ENCODE measurements at regions not wholly inside any gene's neighbourhood (a gene's known extent, or its start where the extent isn't known, plus 50 kb on each side); places are given as distances from the start of the nearest gene placed in this dataset.

DNA sequence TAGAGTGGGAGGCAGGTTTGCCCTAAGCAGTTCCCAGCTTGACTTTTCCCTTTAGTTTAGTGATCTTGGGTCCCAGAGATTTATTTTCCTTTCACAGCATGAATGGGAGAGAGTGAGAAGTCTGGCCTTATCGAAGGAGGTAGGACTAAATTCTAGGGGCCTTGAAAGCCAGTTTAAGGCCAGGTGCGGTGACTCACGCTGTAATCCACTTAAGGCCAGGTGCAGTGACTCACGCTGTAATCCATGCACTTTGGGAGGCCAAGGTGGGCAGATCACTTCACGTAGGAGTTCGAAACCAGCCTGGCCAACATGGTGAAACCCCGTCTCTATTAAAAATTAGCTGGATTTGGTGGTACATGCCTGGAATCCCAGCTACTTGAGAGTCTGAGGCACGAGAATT, 392.2 kb downstream of the ACTR3B start:
- TF ChIP-seq, protein P1, sequence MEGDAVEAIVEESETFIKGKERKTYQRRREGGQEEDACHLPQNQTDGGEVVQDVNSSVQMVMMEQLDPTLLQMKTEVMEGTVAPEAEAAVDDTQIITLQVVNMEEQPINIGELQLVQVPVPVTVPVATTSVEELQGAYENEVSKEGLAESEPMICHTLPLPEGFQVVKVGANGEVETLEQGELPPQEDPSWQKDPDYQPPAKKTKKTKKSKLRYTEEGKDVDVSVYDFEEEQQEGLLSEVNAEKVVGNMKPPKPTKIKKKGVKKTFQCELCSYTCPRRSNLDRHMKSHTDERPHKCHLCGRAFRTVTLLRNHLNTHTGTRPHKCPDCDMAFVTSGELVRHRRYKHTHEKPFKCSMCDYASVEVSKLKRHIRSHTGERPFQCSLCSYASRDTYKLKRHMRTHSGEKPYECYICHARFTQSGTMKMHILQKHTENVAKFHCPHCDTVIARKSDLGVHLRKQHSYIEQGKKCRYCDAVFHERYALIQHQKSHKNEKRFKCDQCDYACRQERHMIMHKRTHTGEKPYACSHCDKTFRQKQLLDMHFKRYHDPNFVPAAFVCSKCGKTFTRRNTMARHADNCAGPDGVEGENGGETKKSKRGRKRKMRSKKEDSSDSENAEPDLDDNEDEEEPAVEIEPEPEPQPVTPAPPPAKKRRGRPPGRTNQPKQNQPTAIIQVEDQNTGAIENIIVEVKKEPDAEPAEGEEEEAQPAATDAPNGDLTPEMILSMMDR (IDR thresholded peaks at IDR 0.05; ENCODE audit: poor library complexity, severe bottlenecking) = no peak
- no peak for TF ChIP-seq MXI1 (conservative IDR thresholded peaks at IDR 0.05; ENCODE audit: poor library complexity, severe bottlenecking)
- no peak for TF ChIP-seq EP300 (conservative IDR thresholded peaks at IDR 0.05; ENCODE audit: poor library complexity, severe bottlenecking)
- TF ChIP-seq EZH2 (IDR thresholded peaks at IDR 0.05; ENCODE audit: borderline replicate concordance, insufficient read depth, low read length, poor library complexity, severe bottlenecking) = no peak
- no peak for TF ChIP-seq POLR2AphosphoS5 (IDR thresholded peaks at IDR 0.05)
- TF ChIP-seq SMC3 (conservative IDR thresholded peaks at IDR 0.05; ENCODE audit: poor library complexity) = no peak
- TF ChIP-seq RAD21 (conservative IDR thresholded peaks at IDR 0.05) = no peak
- TF ChIP-seq, protein P2, sequence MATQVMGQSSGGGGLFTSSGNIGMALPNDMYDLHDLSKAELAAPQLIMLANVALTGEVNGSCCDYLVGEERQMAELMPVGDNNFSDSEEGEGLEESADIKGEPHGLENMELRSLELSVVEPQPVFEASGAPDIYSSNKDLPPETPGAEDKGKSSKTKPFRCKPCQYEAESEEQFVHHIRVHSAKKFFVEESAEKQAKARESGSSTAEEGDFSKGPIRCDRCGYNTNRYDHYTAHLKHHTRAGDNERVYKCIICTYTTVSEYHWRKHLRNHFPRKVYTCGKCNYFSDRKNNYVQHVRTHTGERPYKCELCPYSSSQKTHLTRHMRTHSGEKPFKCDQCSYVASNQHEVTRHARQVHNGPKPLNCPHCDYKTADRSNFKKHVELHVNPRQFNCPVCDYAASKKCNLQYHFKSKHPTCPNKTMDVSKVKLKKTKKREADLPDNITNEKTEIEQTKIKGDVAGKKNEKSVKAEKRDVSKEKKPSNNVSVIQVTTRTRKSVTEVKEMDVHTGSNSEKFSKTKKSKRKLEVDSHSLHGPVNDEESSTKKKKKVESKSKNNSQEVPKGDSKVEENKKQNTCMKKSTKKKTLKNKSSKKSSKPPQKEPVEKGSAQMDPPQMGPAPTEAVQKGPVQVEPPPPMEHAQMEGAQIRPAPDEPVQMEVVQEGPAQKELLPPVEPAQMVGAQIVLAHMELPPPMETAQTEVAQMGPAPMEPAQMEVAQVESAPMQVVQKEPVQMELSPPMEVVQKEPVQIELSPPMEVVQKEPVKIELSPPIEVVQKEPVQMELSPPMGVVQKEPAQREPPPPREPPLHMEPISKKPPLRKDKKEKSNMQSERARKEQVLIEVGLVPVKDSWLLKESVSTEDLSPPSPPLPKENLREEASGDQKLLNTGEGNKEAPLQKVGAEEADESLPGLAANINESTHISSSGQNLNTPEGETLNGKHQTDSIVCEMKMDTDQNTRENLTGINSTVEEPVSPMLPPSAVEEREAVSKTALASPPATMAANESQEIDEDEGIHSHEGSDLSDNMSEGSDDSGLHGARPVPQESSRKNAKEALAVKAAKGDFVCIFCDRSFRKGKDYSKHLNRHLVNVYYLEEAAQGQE (IDR thresholded peaks at IDR 0.05; ENCODE audit: borderline replicate concordance) = no peak
- no peak for TF ChIP-seq TAF1 (IDR thresholded peaks at IDR 0.05; ENCODE audit: low read depth)
